NT2/D1 (cell line): ENCODE measurements at regions not wholly inside any gene's neighbourhood (a gene's known extent, or its start where the extent isn't known, plus 50 kb on each side); places are given as distances from the start of the nearest gene placed in this dataset.

Experiments
- DNase-seq: peaks from one replicate; pipeline ENCODE4 v3.0.0-alpha.2; 2011; ENCODE audit warnings: low read depth, low spot score
- H3K27me3 ChIP-seq: 2 replicates; pipeline ENCODE4 v1.6.0; 2011; ENCODE audit warnings: mild to moderate bottlenecking; ENCODE audit not compliant: insufficient read length, insufficient read depth
- H3K36me3 ChIP-seq: 2 replicates; pipeline ENCODE4 v1.6.1; 2011; ENCODE audit warnings: mild to moderate bottlenecking, low read length, mixed read lengths; ENCODE audit not compliant: insufficient read depth, insufficient read length
- H3K4me1 ChIP-seq: 2 replicates; pipeline ENCODE4 v1.5.1; 2011; ENCODE audit not compliant: insufficient read depth, insufficient read length
- H3K4me3 ChIP-seq: 2 replicates; pipeline ENCODE4 v1.5.1; 2011; ENCODE audit warnings: low read depth; ENCODE audit not compliant: insufficient read length
- H3K9ac ChIP-seq: 2 replicates; pipeline ENCODE4 v1.6.0; 2011; ENCODE audit warnings: low read depth; ENCODE audit not compliant: insufficient read length
- H3K9me3 ChIP-seq: 2 replicates; pipeline ENCODE4 v1.5.1; 2011; ENCODE audit warnings: mild to moderate bottlenecking, low read length; ENCODE audit not compliant: insufficient read depth
- SUZ12 ChIP-seq: IDR thresholded peaks from 2 replicates; pipeline ENCODE4 v1.6.1; 2011; ENCODE audit not compliant: insufficient read length, insufficient read depth; ENCODE audit errors: extremely low read depth
- YY1 ChIP-seq: IDR thresholded peaks from 2 replicates; pipeline ENCODE4 v1.6.1; 2011; ENCODE audit not compliant: insufficient read length, insufficient read depth
- ZNF274 ChIP-seq: IDR thresholded peaks from 2 replicates; pipeline ENCODE4 v1.6.1; 2011; ENCODE audit warnings: mild to moderate bottlenecking, low read depth, low read length

DNA sequence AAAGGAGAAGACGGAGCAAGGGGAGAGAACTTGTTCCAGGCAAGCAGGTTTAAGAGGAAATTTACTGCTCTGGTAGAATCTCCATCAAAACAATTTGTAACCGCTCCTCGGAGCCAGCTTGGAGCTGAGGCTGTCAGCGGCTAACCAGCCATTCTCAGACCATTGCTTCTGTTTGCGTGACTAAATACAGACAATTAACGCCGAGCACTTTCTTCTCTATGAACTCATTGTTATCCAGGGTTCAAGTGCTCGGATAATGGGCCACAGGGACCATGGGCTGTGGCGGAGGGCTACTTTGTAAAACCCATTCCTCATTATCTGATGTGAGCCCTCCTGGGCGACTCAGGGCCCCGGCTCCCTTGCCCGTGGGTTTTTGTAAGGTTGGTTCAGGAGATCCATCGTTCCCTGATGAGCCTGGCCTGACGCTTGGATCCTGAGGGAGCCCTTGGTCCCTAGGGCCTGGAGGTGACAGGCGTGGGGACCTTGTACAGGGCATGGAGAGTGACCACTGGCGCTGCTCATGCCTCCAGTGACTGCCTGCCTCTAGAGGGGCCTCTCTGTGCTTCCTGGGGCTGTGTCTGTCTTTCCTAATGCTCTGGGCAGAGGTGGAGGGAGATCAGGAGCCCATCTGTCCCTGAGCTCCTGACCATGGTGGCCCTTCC is 61.5 kb upstream of the ZNF536 start:
- TF ChIP-seq ZNF274: no peak
- no peak for TF ChIP-seq SUZ12
- TF ChIP-seq YY1: no peak
- no peak overlapping the region for H3K4me3 ChIP-seq
- H3K27me3 ChIP-seq: no peaks in the 10 kb centered on the region
- no peaks in the 10 kb centered on the region for H3K36me3 ChIP-seq
- no peaks in the 10 kb centered on the region for H3K9me3 ChIP-seq
- no peak for DNase-seq
- no peak overlapping the region for H3K9ac ChIP-seq
- no peaks in the 10 kb centered on the region for H3K4me1 ChIP-seq

DNA sequence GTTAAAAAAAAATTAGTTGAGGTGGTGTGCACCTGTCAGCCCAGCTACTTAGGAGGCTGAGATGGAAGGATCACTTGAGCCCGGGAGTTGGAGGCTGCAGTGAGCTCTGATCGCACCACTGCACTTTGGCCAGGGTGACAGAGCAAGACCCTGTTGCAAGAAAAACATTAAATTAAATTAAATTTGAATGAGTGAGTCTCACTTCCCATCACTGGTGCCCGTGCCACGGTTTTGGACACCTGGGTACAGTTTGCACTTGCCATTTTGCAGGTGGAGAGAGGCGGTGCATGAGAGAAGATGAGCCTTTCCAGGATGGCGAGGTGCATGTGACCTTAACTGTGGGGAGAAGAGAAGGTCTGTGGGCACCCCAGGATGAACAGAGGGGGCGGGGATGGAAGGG is 60.3 kb upstream of the ZNF536 start:
- DNase-seq: no peak
- no peaks in the 10 kb centered on the region for H3K9me3 ChIP-seq
- no peak overlapping the region for H3K9ac ChIP-seq
- no peak for TF ChIP-seq YY1
- TF ChIP-seq ZNF274: no peak
- TF ChIP-seq SUZ12: no peak
- no peak overlapping the region for H3K4me3 ChIP-seq
- no peaks in the 10 kb centered on the region for H3K27me3 ChIP-seq
- no peaks in the 10 kb centered on the region for H3K4me1 ChIP-seq
- H3K36me3 ChIP-seq: no peaks in the 10 kb centered on the region

DNA sequence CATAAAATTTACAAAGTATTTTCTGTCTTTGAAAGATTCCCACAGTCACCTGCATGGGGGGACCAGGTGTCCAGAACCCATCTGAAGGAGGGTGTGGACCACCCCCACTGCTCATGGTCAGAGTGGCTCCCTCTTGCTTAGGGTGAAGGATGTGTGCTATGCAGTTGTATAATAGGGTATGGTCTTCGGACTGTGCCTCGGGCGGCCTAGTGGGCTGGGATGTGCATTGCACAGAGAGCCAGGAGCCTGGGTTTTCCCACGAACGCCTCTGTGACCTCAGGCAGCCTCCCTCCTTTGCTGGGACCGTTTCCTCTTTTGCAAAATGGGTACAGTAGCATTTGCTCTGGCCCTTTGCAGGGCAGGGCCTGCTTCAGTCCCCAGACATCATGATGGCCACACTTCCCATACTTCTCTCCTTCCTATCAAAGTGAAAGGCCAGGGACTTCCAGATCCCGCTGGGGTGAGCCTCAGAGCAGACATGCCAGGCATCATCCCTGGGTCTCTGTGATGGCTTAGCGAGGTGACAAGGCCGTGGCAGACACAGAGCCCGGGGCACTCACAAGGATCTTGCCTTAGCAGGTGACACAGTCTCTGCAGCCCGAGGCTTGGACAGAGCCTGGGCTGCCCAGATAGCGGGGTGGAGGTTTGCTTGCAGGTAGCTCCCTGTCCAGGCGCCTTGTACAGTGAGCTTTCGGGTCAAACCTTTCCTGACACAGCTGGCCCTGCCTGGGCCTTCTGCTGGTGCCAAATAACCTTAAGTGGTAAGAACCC is 59.4 kb upstream of the ZNF536 start:
- H3K36me3 ChIP-seq: no peaks in the 10 kb centered on the region
- H3K9me3 ChIP-seq: no peaks in the 10 kb centered on the region
- DNase-seq: no peak
- H3K9ac ChIP-seq: no peak overlapping the region
- TF ChIP-seq YY1: no peak
- TF ChIP-seq SUZ12: no peak
- TF ChIP-seq ZNF274: no peak
- no peaks in the 10 kb centered on the region for H3K27me3 ChIP-seq
- H3K4me3 ChIP-seq: no peak overlapping the region
- peaks cover 2% of the 10 kb centered on the region for H3K4me1 ChIP-seq

DNA sequence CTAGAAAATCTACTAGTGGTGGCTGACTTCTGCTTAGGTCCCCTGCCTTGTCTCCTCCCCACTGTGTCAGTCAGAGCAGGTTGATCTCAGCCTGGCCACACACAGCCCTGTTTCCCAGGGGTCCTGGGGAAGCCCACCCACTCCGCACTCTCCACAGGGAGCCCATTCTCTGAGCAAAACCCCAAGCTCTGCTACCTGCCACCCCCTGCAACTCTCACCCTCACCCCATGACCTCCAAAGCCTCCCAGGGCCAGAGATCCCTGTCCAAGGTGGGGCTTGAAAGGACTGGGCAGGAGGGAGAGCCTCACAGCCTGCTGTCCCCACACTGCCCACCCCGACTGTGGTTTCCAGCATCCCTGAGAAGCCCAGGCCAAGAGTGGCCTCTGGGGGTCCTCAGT is 58.8 kb upstream of the ZNF536 start:
- no peak for DNase-seq
- H3K4me1 ChIP-seq: peaks cover 2% of the 10 kb centered on the region
- no peak overlapping the region for H3K4me3 ChIP-seq
- H3K9ac ChIP-seq: no peak overlapping the region
- no peaks in the 10 kb centered on the region for H3K9me3 ChIP-seq
- H3K36me3 ChIP-seq: no peaks in the 10 kb centered on the region
- TF ChIP-seq YY1 (no peak), ZNF274 (no peak), SUZ12 (no peak)
- H3K27me3 ChIP-seq: no peaks in the 10 kb centered on the region

- no peak overlapping the region for H3K9ac ChIP-seq
- TF ChIP-seq SUZ12: no peak
- TF ChIP-seq YY1: no peak
- TF ChIP-seq ZNF274: no peak
- H3K4me1 ChIP-seq: peaks cover 2% of the 10 kb centered on the region
- DNase-seq: no peak
- H3K27me3 ChIP-seq: no peaks in the 10 kb centered on the region
- H3K36me3 ChIP-seq: no peaks in the 10 kb centered on the region
- H3K9me3 ChIP-seq: no peaks in the 10 kb centered on the region
- H3K4me3 ChIP-seq: no peak overlapping the region
Measured at GRCh38 chr19:30314056-30314804, 58.0 kb upstream of the ZNF536 start.

DNA sequence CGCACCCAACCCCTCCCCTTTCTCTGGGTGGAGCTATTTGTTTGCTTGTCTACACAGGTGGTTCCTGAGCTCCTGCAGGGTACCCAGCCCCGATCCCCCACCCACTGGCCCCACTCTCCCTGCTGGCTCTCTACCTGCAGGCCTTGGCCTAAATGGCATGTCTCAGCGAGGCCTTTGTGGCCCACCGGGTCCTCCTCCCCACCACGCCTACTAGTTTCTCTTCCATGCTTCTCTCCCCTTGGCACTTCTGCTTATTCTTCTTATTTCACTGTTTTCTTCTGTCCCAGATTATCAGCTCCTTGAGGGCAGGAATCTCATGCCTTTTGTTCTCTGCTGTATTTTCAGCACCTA is 57.4 kb upstream of the ZNF536 start:
- H3K4me3 ChIP-seq: no peak overlapping the region
- no peaks in the 10 kb centered on the region for H3K9me3 ChIP-seq
- H3K4me1 ChIP-seq: peaks cover 2% of the 10 kb centered on the region
- DNase-seq: no peak
- H3K36me3 ChIP-seq: no peaks in the 10 kb centered on the region
- no peak for TF ChIP-seq ZNF274
- TF ChIP-seq SUZ12: no peak
- TF ChIP-seq YY1: no peak
- no peak overlapping the region for H3K9ac ChIP-seq
- no peaks in the 10 kb centered on the region for H3K27me3 ChIP-seq

DNA sequence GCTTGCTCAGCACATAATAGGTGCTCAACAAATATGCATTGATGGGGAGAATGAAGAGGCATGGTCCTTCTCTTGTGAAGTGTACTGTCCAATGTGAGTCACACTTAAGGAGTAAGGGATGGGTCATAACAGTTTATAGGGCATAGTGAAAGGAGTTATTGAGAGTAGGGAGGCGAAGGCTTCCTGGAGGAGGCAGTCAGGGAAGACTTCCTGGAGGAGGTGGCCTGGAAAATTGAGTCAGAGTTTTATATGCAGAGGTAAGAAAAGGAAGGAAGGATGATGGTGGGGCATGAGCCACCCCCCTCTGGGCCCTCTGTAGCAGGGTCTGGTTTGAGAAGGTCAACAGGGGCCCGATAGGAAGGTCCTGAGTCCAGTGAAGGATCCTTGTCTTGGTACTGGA is 57.0 kb upstream of the ZNF536 start:
- Histone ChIP-seq H3K4me1 (peaks cover 2% of the 10 kb centered on the region), H3K36me3 (no peaks in the 10 kb centered on the region), H3K9ac (no peak overlapping the region), H3K27me3 (no peaks in the 10 kb centered on the region), H3K4me3 (no peak overlapping the region), H3K9me3 (no peaks in the 10 kb centered on the region)
- no peak for DNase-seq
- TF ChIP-seq SUZ12 (no peak), ZNF274 (no peak), YY1 (no peak)
